ENCODE measurements at regions not wholly inside any gene's neighbourhood (a gene's known extent, or its start where the extent isn't known, plus 50 kb on each side); places are given as distances from the start of the nearest gene placed in this dataset.
A peak's percentile ranks its signal among the peaks of the same experiment; 100 is the strongest.

- FAIRE-seq: no peak
These were observed 1089.5 kb downstream of the BCL11B start for GRCh38 chr14:98182393-98183055.

GRCh38 chr14:98183556-98183955 lies 1088.4 kb downstream of the BCL11B start:
- TF ChIP-seq POLR2A (IDR thresholded peaks at IDR 0.05; ENCODE audit: low read depth, low read length) (no peak), PAX5 (IDR thresholded peaks at IDR 0.05; ENCODE audit: insufficient read depth, low read length, severe bottlenecking) (no peak), TAF1 (IDR thresholded peaks at IDR 0.05; ENCODE audit: low read depth, low read length) (no peak), POLR2AphosphoS5 (IDR thresholded peaks at IDR 0.05; ENCODE audit: low read depth, low read length) (no peak), SPI1 (IDR thresholded peaks at IDR 0.05; ENCODE audit: low read depth, low read length) (no peak), POU2F2 (IDR thresholded peaks at IDR 0.05; ENCODE audit: low read depth, low read length) (no peak)
- FAIRE-seq (no peak), DNase-seq (ENCODE audit: insufficient read length, low spot score) (no peak)

More at GRCh38 chr14:98182393-98183055, 1089.5 kb downstream of the BCL11B start:
- DNase-seq (ENCODE audit: insufficient read length, low spot score): no peak
- TF ChIP-seq TAF1 (IDR thresholded peaks at IDR 0.05; ENCODE audit: low read depth, low read length): no peak
- TF ChIP-seq PAX5 (IDR thresholded peaks at IDR 0.05; ENCODE audit: insufficient read depth, low read length, severe bottlenecking): no peak

GRCh38 chr14:98184457-98184856 lies 1087.5 kb downstream of the BCL11B start:
- TF ChIP-seq PAX5 (IDR thresholded peaks at IDR 0.05; ENCODE audit: insufficient read depth, low read length, severe bottlenecking): no peak
- DNase-seq (ENCODE audit: insufficient read length, low spot score) (no peak), FAIRE-seq (no peak)

- FAIRE-seq (no peak), DNase-seq (ENCODE audit: insufficient read length, low spot score) (no peak)
- TF ChIP-seq PAX5 (IDR thresholded peaks at IDR 0.05; ENCODE audit: insufficient read depth, low read length, severe bottlenecking): no peak
- TF ChIP-seq POLR2A (IDR thresholded peaks at IDR 0.05; ENCODE audit: low read depth, low read length): no peak
- TF ChIP-seq SPI1 (IDR thresholded peaks at IDR 0.05; ENCODE audit: low read depth, low read length): no peak
- TF ChIP-seq POU2F2 (IDR thresholded peaks at IDR 0.05; ENCODE audit: low read depth, low read length): no peak
- no peak for TF ChIP-seq POLR2AphosphoS5 (IDR thresholded peaks at IDR 0.05; ENCODE audit: low read depth, low read length)
- no peak for TF ChIP-seq TAF1 (IDR thresholded peaks at IDR 0.05; ENCODE audit: low read depth, low read length)
These were observed 1087.0 kb downstream of the BCL11B start for GRCh38 chr14:98185036-98185435.

- no peak for DNase-seq (ENCODE audit: insufficient read length, low spot score)
- FAIRE-seq: no peak
- TF ChIP-seq POLR2A (IDR thresholded peaks at IDR 0.05; ENCODE audit: low read depth, low read length) (no peak), POLR2AphosphoS5 (IDR thresholded peaks at IDR 0.05; ENCODE audit: low read depth, low read length) (no peak), PAX5 (IDR thresholded peaks at IDR 0.05; ENCODE audit: insufficient read depth, low read length, severe bottlenecking) (no peak), SPI1 (IDR thresholded peaks at IDR 0.05; ENCODE audit: low read depth, low read length) (no peak), TAF1 (IDR thresholded peaks at IDR 0.05; ENCODE audit: low read depth, low read length) (no peak)
These were observed 1085.9 kb downstream of the BCL11B start for GRCh38 chr14:98186140-98186539.

- TF ChIP-seq POLR2A (IDR thresholded peaks at IDR 0.05; ENCODE audit: low read depth, low read length) (no peak), SPI1 (IDR thresholded peaks at IDR 0.05; ENCODE audit: low read depth, low read length) (no peak), POLR2AphosphoS5 (IDR thresholded peaks at IDR 0.05; ENCODE audit: low read depth, low read length) (no peak), TAF1 (IDR thresholded peaks at IDR 0.05; ENCODE audit: low read depth, low read length) (no peak), POU2F2 (IDR thresholded peaks at IDR 0.05; ENCODE audit: low read depth, low read length) (no peak), PAX5 (IDR thresholded peaks at IDR 0.05; ENCODE audit: insufficient read depth, low read length, severe bottlenecking) (no peak)
- DNase-seq (ENCODE audit: insufficient read length, low spot score) (no peak), FAIRE-seq (no peak)
These were observed 1084.7 kb downstream of the BCL11B start for GRCh38 chr14:98187281-98187680.

- TF ChIP-seq POLR2A (IDR thresholded peaks at IDR 0.05; ENCODE audit: low read depth, low read length): no peak
- TF ChIP-seq TAF1 (IDR thresholded peaks at IDR 0.05; ENCODE audit: low read depth, low read length): no peak
- no peak for TF ChIP-seq SPI1 (IDR thresholded peaks at IDR 0.05; ENCODE audit: low read depth, low read length)
- TF ChIP-seq POU2F2 (IDR thresholded peaks at IDR 0.05; ENCODE audit: low read depth, low read length): no peak
- no peak for TF ChIP-seq PAX5 (IDR thresholded peaks at IDR 0.05; ENCODE audit: insufficient read depth, low read length, severe bottlenecking)
- no peak for TF ChIP-seq POLR2AphosphoS5 (IDR thresholded peaks at IDR 0.05; ENCODE audit: low read depth, low read length)
- no peak for FAIRE-seq
- no peak for DNase-seq (ENCODE audit: insufficient read length, low spot score)
These were observed 1082.9 kb downstream of the BCL11B start for GRCh38 chr14:98189062-98189461.

GRCh38 chr14:98189511-98189910 lies 1082.5 kb downstream of the BCL11B start:
- FAIRE-seq (no peak), DNase-seq (ENCODE audit: insufficient read length, low spot score) (no peak)
- TF ChIP-seq TAF1 (IDR thresholded peaks at IDR 0.05; ENCODE audit: low read depth, low read length) (no peak), PAX5 (IDR thresholded peaks at IDR 0.05; ENCODE audit: insufficient read depth, low read length, severe bottlenecking) (no peak), POLR2AphosphoS5 (IDR thresholded peaks at IDR 0.05; ENCODE audit: low read depth, low read length) (no peak), POLR2A (IDR thresholded peaks at IDR 0.05; ENCODE audit: low read depth, low read length) (no peak), SPI1 (IDR thresholded peaks at IDR 0.05; ENCODE audit: low read depth, low read length) (no peak), POU2F2 (IDR thresholded peaks at IDR 0.05; ENCODE audit: low read depth, low read length) (no peak)

GRCh38 chr14:98189944-98190343 lies 1082.1 kb downstream of the BCL11B start:
- TF ChIP-seq POLR2A (IDR thresholded peaks at IDR 0.05; ENCODE audit: low read depth, low read length) (no peak), POLR2AphosphoS5 (IDR thresholded peaks at IDR 0.05; ENCODE audit: low read depth, low read length) (no peak), PAX5 (IDR thresholded peaks at IDR 0.05; ENCODE audit: insufficient read depth, low read length, severe bottlenecking) (no peak), SPI1 (IDR thresholded peaks at IDR 0.05; ENCODE audit: low read depth, low read length) (0 out of 2 replicates have a peak, but pooled peaks have one; percentile 8), POU2F2 (IDR thresholded peaks at IDR 0.05; ENCODE audit: low read depth, low read length) (no peak), TAF1 (IDR thresholded peaks at IDR 0.05; ENCODE audit: low read depth, low read length) (no peak)
- FAIRE-seq (no peak), DNase-seq (ENCODE audit: insufficient read length, low spot score) (no peak)

- TF ChIP-seq TAF1 (IDR thresholded peaks at IDR 0.05; ENCODE audit: low read depth, low read length): no peak
- TF ChIP-seq PAX5 (IDR thresholded peaks at IDR 0.05; ENCODE audit: insufficient read depth, low read length, severe bottlenecking): no peak
- TF ChIP-seq POLR2AphosphoS5 (IDR thresholded peaks at IDR 0.05; ENCODE audit: low read depth, low read length): no peak
- no peak for TF ChIP-seq POU2F2 (IDR thresholded peaks at IDR 0.05; ENCODE audit: low read depth, low read length)
- TF ChIP-seq SPI1 (IDR thresholded peaks at IDR 0.05; ENCODE audit: low read depth, low read length): no peak
- TF ChIP-seq POLR2A (IDR thresholded peaks at IDR 0.05; ENCODE audit: low read depth, low read length): no peak
- FAIRE-seq: no peak
- no peak for DNase-seq (ENCODE audit: insufficient read length, low spot score)
These were observed 1079.1 kb downstream of the BCL11B start for GRCh38 chr14:98192946-98193345.

All from GM12891 (cell line).